SK-N-SH treated with all-trans-retinoic acid at 6 μM for 48 hours (cell line): ENCODE measurements at regions not wholly inside any gene's neighbourhood (a gene's known extent, or its start where the extent isn't known, plus 50 kb on each side); places are given as distances from the start of the nearest gene placed in this dataset.

Experiments
- ARNTL ChIP-seq: fragments of 450-650 bp; formaldehyde crosslinking; IDR thresholded peaks from 2 replicates; pipeline ENCODE4 v1.5.0; 2020; ENCODE audit warnings: low read depth, mild to moderate bottlenecking, moderate library complexity, borderline replicate concordance
- BACH2 ChIP-seq: fragments of 250-450 bp; sonication (Bioruptor Pico); IDR thresholded peaks from 2 replicates; pipeline ENCODE4 v1.9.0; 2021; ENCODE audit warnings: mild to moderate bottlenecking, borderline replicate concordance
- CSRNP3 ChIP-seq: fragments of 250-450 bp; sonication (Bioruptor Pico); IDR thresholded peaks from 2 replicates; pipeline ENCODE4 v1.5.1; 2021; ENCODE audit warnings: mild to moderate bottlenecking, moderate library complexity
- GLIS3 ChIP-seq: fragments of 250-450 bp; sonication (Bioruptor Pico); IDR thresholded peaks from 2 replicates; pipeline ENCODE4 v1.5.0; 2020; ENCODE audit warnings: mild to moderate bottlenecking, moderate library complexity
- PATZ1 ChIP-seq: fragments of 250-450 bp; sonication (Bioruptor Pico); IDR thresholded peaks from 2 replicates; pipeline ENCODE4 v1.8.0; 2020; ENCODE audit warnings: mild to moderate bottlenecking, moderate library complexity, borderline replicate concordance
- RARB ChIP-seq: fragments of 250-450 bp; sonication (Bioruptor Pico); IDR thresholded peaks from 2 replicates; pipeline ENCODE4 v1.8.0; 2021; ENCODE audit warnings: mild to moderate bottlenecking, moderate library complexity
- ZFP3 ChIP-seq: fragments of 250-450 bp; sonication (Bioruptor Pico); IDR thresholded peaks from 2 replicates; pipeline ENCODE4 v1.5.0; 2020; ENCODE audit warnings: mild to moderate bottlenecking, moderate library complexity
- ZNF565 ChIP-seq: fragments of 450-650 bp; formaldehyde crosslinking; conservative IDR thresholded peaks from 2 replicates; pipeline ENCODE4 v1.5.0; 2020; ENCODE audit warnings: low read depth, mild to moderate bottlenecking, moderate library complexity
- ZNF70 ChIP-seq: fragments of 450-650 bp; formaldehyde crosslinking; IDR thresholded peaks from 2 replicates; pipeline ENCODE4 v1.5.0; 2020; ENCODE audit warnings: mild to moderate bottlenecking, moderate library complexity
- ZNF8 ChIP-seq: fragments of 450-650 bp; formaldehyde crosslinking; IDR thresholded peaks from 2 replicates; pipeline ENCODE4 v1.5.0; 2020; ENCODE audit warnings: mild to moderate bottlenecking, moderate library complexity
- TF ChIP-seq, protein P1 (sequence below): fragments of 250-450 bp; sonication (Bioruptor Pico); IDR thresholded peaks from 2 replicates; pipeline ENCODE4 v1.5.1; 2020; ENCODE audit warnings: low read depth, mild to moderate bottlenecking, moderate library complexity

DNA sequence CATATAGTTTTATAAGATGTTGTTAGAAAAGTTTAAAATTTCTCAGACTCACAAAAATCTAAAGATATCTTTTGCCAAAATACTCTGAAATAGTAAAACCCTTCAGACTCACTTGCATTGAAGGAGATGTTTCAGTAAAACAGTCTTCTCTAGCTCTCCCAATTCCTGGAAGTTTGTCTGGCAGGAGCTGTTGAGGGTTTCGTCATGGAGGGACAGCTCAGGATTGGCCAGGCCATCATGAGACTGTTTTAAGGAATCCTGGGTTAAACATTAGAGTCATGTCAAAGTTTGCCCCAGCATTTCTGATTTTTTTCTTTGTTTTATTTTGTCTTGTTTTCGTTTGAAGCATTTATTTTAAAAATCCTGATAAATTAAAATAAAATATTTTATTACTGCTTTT, 293.8 kb upstream of the PBX1 start:
- no peak for TF ChIP-seq ZNF70 (CRISPR knock-in tag)
- no peak for TF ChIP-seq ZNF8 (CRISPR knock-in tag)
- TF ChIP-seq RARB (CRISPR knock-in tag): no peak
- TF ChIP-seq ZNF565 (CRISPR knock-in tag): no peak
- no peak for TF ChIP-seq PATZ1
- no peak for TF ChIP-seq BACH2
- TF ChIP-seq GLIS3 (CRISPR knock-in tag): no peak
- no peak for TF ChIP-seq ARNTL (CRISPR knock-in tag)
- no peak for TF ChIP-seq ZFP3
- no peak for TF ChIP-seq CSRNP3 (CRISPR knock-in tag)
- TF ChIP-seq, protein P1, sequence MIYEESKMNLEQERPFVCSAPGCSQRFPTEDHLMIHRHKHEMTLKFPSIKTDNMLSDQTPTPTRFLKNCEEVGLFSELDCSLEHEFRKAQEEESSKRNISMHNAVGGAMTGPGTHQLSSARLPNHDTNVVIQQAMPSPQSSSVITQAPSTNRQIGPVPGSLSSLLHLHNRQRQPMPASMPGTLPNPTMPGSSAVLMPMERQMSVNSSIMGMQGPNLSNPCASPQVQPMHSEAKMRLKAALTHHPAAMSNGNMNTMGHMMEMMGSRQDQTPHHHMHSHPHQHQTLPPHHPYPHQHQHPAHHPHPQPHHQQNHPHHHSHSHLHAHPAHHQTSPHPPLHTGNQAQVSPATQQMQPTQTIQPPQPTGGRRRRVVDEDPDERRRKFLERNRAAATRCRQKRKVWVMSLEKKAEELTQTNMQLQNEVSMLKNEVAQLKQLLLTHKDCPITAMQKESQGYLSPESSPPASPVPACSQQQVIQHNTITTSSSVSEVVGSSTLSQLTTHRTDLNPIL (CRISPR knock-in tag): no peak
